Heart right ventricle (tissue), 16 donors: ENCODE measurements at regions not wholly inside any gene's neighbourhood (a gene's known extent, or its start where the extent isn't known, plus 50 kb on each side); places are given as distances from the start of the nearest gene placed in this dataset.

Source experiments
- ATAC-seq, 8 donors: fragments of 200-7000 bp; cut with Tn5 transposase; one replicate each; pipeline ENCODE4 v1.9.1; 2020; ENCODE audit warnings: mild to moderate bottlenecking in 8 of 8, moderate library complexity in 8 of 8, moderate number of reproducible peaks in 1 of 8
- DNase-seq, 2 donors: peaks; one replicate each; pipeline ENCODE4 v3.0.0-alpha.2; 2020
- H3K27ac ChIP-seq, 10 donors: fragments of 200-600 bp; sonication (generic) in 2 of 10; one replicate each; pipeline versions ENCODE4 v1.5.0 to v1.8.0; 2020 to 2022; ENCODE audit warnings: mild to moderate bottlenecking in 3 of 10
- H3K27me3 ChIP-seq, 7 donors: fragments of 200-600 bp; one replicate each; pipeline ENCODE4 v1.8.0; 2021 to 2022; ENCODE audit warnings: mild to moderate bottlenecking in 2 of 7
- H3K36me3 ChIP-seq, 9 donors: fragments of 200-600 bp; sonication (generic) in 1 of 9; one replicate each; pipeline versions ENCODE4 v1.5.0 to v1.8.0; 2020 to 2022; ENCODE audit warnings: mild to moderate bottlenecking in 2 of 9
- H3K4me1 ChIP-seq, 9 donors: fragments of 200-600 bp; sonication (generic) in 1 of 9; one replicate each; pipeline versions ENCODE4 v1.5.0 to v1.8.0; 2020 to 2022; ENCODE audit warnings: mild to moderate bottlenecking in 4 of 9
- H3K4me3 ChIP-seq, 10 donors: fragments of 200-600 bp; sonication (generic) in 2 of 10; one replicate each; pipeline versions ENCODE4 v1.5.0 to v1.8.0; 2020 to 2022; ENCODE audit warnings: mild to moderate bottlenecking in 7 of 10, moderate library complexity in 2 of 10
- H3K9me3 ChIP-seq, 11 donors: fragments of 200-600 bp in 10 of 11; sonication (generic) in 2 of 11; one replicate each; pipeline versions ENCODE4 v1.5.0 to v1.8.0; 2013 to 2022; ENCODE audit warnings: mild to moderate bottlenecking in 2 of 11, control low read depth in 1 of 11, moderate library complexity in 1 of 11
- CTCF ChIP-seq, 9 donors: fragments of 200-600 bp; sonication (generic) in 2 of 9; IDR thresholded peaks; one replicate each; pipeline versions ENCODE4 v1.5.0 to v1.8.0; 2021 to 2022; ENCODE audit warnings: antibody characterized with exemption in 9 of 9, mild to moderate bottlenecking in 5 of 9, moderate library complexity in 1 of 9
- WGBS, 2 donors: extraction: QIAGEN DNeasy Blood & Tissue Kit; methylation state at CpG; one replicate each; pipeline ENCODE4 v1.1.7; 2013; ENCODE audit warnings: inconsistent platforms in 1 of 2; 5-methylcytosine and 5-hydroxymethylcytosine counted together
- intact Hi-C, 10 donors: fragments of 100-400 bp; cut with DNase I; formaldehyde crosslinking; loops; one replicate each; pipeline versions ENCODE4 v1.11.1 to v1.14.2; 2022
- donor health status: Arrhythmogenic right ventricular cardiomyopathy.
- donor health status: ischemic (EF 13 %, LVEDD 7.1; RV severe dilation, severe dysfunction).
- donor health status: healthy with polysubstance abuse.
- donor health status: DM: no; HTN: yes; CAD: no.
- donor health status: DM: no; HTN: no; CAD: no.
- donor health status: ischemic (EF 25% LVEDD 6.9; RV normal size, moderate dysfunction).
- donor health status: ischemic (EF 25% LVEDD 5.7; RV mildly dilated, moderate dysfunction).
- donor health status: healthy.
- donor health status: DM: yes; HTN: yes; CAD: no.
- donor health status: Ischemic cardiomyopathy.
- donor health status: ischemic (EF 35%, LVEDD 5.7; RV mildly dilated, moderate dysfunction).
- donor health status: nonischemic (EF 11% LVEDD 7.7; RV severe dilation, severe dysfunction).
- donor health status: DM: yes; HTN: yes; CAD: no.
- donor health status: PGD.
- donor health status: ischemic (EF 29% LVEDD 5.4; RV normal size, mild dysfunction).
- donor health status: nonischemic (EF 23%, LVEDD 6.1; RV moderate dilation, normal function).

- Histone ChIP-seq H3K27ac (no peak overlapping the region), H3K4me3 (peak overlapping the region in 3 of 10 donors; percentile 15 to 27 (median 20)), H3K9me3 (no peaks in the 10 kb centered on the region), H3K4me1 (no peaks in the 10 kb centered on the region), H3K36me3 (no peaks in the 10 kb centered on the region), H3K27me3 (peaks cover 0 to 55% (median 31%) of the 10 kb centered on the region in 7 donors)
- 64 to 65% methylated on average over 14 of the region's 14 CpGs for WGBS, 2 donors
- intact Hi-C loops: no loop called here
- TF ChIP-seq CTCF (IDR thresholded peaks at IDR 0.05): no peak
- no peak for ATAC-seq
- no peak for DNase-seq
These were observed 87.1 kb upstream of the SHANK2 start for GRCh38 chr11:71339396-71339881.

GRCh38 chr11:71338801-71339395, 86.5 kb upstream of the SHANK2 start:
- no peak for TF ChIP-seq CTCF (IDR thresholded peaks at IDR 0.05)
- 60 to 62% methylated on average over 12 of the region's 12 CpGs for WGBS, 2 donors
- intact Hi-C loops: no loop called here
- no peaks in the 10 kb centered on the region for H3K4me1 ChIP-seq
- H3K4me3 ChIP-seq: peak overlapping the region in 3 of 10 donors; percentile 15 to 27 (median 20)
- H3K27me3 ChIP-seq: peaks cover 0 to 55% (median 32%) of the 10 kb centered on the region in 7 donors
- H3K9me3 ChIP-seq: no peaks in the 10 kb centered on the region
- H3K27ac ChIP-seq: no peak overlapping the region
- H3K36me3 ChIP-seq: no peaks in the 10 kb centered on the region
- ATAC-seq (no peak), DNase-seq (no peak)

GRCh38 chr11:71336996-71337754, 84.8 kb upstream of the SHANK2 start:
- Histone ChIP-seq H3K27me3 (peaks cover 0 to 47% (median 30%) of the 10 kb centered on the region in 7 donors), H3K4me3 (no peak overlapping the region), H3K27ac (no peak overlapping the region), H3K9me3 (peaks cover 0 to 7% (median 0%) of the 10 kb centered on the region in 11 donors), H3K36me3 (no peaks in the 10 kb centered on the region), H3K4me1 (no peaks in the 10 kb centered on the region)
- ATAC-seq: no peak
- TF ChIP-seq CTCF (IDR thresholded peaks at IDR 0.05): no peak
- intact Hi-C loops: no loop called here
- 73 to 79% methylated on average over 12 of the region's 12 CpGs for WGBS, 2 donors
- DNase-seq: no peak

GRCh38 chr11:71336176-71336995, 84.0 kb upstream of the SHANK2 start:
- intact Hi-C loops: no loop called here
- H3K4me1 ChIP-seq: no peaks in the 10 kb centered on the region
- DNase-seq (no peak), ATAC-seq (no peak)
- no peak overlapping the region for H3K4me3 ChIP-seq
- no peak overlapping the region for H3K27ac ChIP-seq
- peaks cover 0 to 44% (median 30%) of the 10 kb centered on the region in 7 donors for H3K27me3 ChIP-seq
- TF ChIP-seq CTCF (IDR thresholded peaks at IDR 0.05): no peak
- WGBS, 2 donors: 83 to 86% methylated on average over 9 of the region's 9 CpGs
- peaks cover 0 to 7% (median 0%) of the 10 kb centered on the region in 11 donors for H3K9me3 ChIP-seq
- no peaks in the 10 kb centered on the region for H3K36me3 ChIP-seq
